ENCODE measurements at regions not wholly inside any gene's neighbourhood (a gene's known extent, or its start where the extent isn't known, plus 50 kb on each side); places are given as distances from the start of the nearest gene placed in this dataset.

DNA sequence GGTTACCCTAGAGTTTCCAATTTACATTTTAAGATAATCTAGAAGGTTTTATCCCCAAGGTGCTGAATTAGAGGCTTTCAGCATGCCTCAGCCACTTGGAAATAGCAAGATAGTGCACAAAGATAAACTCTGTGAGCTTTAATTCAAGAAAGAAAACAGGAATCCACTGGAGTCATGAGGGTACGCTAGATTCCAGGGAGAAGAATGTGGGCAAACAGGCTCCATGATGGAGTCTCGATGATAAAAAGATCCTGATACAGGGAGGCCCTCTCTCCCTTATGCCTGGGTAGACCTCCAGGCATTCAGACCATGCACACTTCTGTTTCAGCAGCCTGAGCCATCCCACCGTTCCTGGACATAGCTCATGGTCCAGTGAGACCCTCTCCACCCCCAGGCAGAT lies 344.6 kb upstream of the LCORL start:
- H3K4me3 ChIP-seq (ENCODE audit: insufficient read depth, low read depth, low read length, poor library complexity, severe bottlenecking): no peak overlapping the region
- no peak overlapping the region for H3K27ac ChIP-seq (ENCODE audit: insufficient read depth, low read length, poor library complexity, severe bottlenecking)
- no peak for DNase-seq
- no peaks in the 10 kb centered on the region for H3K9me3 ChIP-seq (ENCODE audit: control insufficient read depth, low read length)
- H3K36me3 ChIP-seq (ENCODE audit: control insufficient read depth, insufficient read depth, low read length): no peaks in the 10 kb centered on the region
- no peaks in the 10 kb centered on the region for H3K4me1 ChIP-seq (ENCODE audit: control insufficient read depth, insufficient read depth, low read length, poor library complexity, severe bottlenecking)
- no peaks in the 10 kb centered on the region for H3K27me3 ChIP-seq (replicated peaks; ENCODE audit: control insufficient read depth, insufficient read depth, low read length, poor library complexity, severe bottlenecking)

DNA sequence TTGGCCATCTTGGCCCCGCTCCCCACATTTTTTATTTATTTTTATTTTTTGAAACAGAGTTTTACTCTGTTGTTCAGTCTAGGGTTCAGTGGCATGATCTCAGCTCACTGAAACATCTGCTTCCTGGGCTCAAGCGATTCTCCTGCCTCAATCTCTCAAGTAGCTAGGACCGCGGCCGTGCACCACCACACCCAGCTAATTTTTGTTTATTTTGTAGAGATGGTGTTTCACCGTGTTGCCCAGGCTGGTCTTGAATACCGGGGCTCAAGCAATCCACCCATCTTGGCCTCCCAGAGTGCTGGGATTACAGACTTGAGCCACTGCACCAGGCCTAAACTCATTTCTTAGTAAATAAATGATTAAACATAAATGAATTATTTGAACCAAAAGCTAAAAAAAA lies 322.0 kb upstream of the LCORL start:
- DNase-seq: no peak
- H3K4me1 ChIP-seq (ENCODE audit: control insufficient read depth, insufficient read depth, low read length, poor library complexity, severe bottlenecking): no peaks in the 10 kb centered on the region
- no peak overlapping the region for H3K27ac ChIP-seq (ENCODE audit: insufficient read depth, low read length, poor library complexity, severe bottlenecking)
- H3K27me3 ChIP-seq (replicated peaks; ENCODE audit: control insufficient read depth, insufficient read depth, low read length, poor library complexity, severe bottlenecking): no peaks in the 10 kb centered on the region
- no peaks in the 10 kb centered on the region for H3K9me3 ChIP-seq (ENCODE audit: control insufficient read depth, low read length)
- no peaks in the 10 kb centered on the region for H3K36me3 ChIP-seq (ENCODE audit: control insufficient read depth, insufficient read depth, low read length)
- no peak overlapping the region for H3K4me3 ChIP-seq (ENCODE audit: insufficient read depth, low read depth, low read length, poor library complexity, severe bottlenecking)

DNA sequence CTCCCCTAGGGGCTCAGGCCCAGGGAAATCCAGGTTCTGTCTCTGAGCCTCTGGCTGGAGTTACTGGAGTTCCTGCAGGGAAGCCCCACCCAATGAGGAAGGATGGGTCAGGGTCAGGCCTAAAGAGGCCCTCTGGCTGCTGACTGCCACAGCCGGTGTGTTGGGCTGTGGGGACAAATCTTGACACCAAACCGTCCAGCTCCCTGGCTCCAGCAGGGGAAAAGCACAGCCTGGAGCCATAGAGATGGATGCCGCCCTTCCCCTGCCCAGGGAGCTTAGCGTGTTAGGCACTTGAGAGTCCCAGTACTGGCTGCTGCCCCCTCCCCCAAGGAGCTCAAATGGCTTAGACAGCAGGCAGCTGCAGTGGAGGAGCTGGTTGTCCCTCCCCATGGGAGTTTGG lies 321.3 kb upstream of the LCORL start:
- Histone ChIP-seq H3K9me3 (ENCODE audit: control insufficient read depth, low read length) (no peaks in the 10 kb centered on the region), H3K36me3 (ENCODE audit: control insufficient read depth, insufficient read depth, low read length) (no peaks in the 10 kb centered on the region), H3K4me1 (ENCODE audit: control insufficient read depth, insufficient read depth, low read length, poor library complexity, severe bottlenecking) (no peaks in the 10 kb centered on the region), H3K27ac (ENCODE audit: insufficient read depth, low read length, poor library complexity, severe bottlenecking) (no peak overlapping the region), H3K4me3 (ENCODE audit: insufficient read depth, low read depth, low read length, poor library complexity, severe bottlenecking) (no peak overlapping the region), H3K27me3 (replicated peaks; ENCODE audit: control insufficient read depth, insufficient read depth, low read length, poor library complexity, severe bottlenecking) (no peaks in the 10 kb centered on the region)
- DNase-seq: no peak

DNA sequence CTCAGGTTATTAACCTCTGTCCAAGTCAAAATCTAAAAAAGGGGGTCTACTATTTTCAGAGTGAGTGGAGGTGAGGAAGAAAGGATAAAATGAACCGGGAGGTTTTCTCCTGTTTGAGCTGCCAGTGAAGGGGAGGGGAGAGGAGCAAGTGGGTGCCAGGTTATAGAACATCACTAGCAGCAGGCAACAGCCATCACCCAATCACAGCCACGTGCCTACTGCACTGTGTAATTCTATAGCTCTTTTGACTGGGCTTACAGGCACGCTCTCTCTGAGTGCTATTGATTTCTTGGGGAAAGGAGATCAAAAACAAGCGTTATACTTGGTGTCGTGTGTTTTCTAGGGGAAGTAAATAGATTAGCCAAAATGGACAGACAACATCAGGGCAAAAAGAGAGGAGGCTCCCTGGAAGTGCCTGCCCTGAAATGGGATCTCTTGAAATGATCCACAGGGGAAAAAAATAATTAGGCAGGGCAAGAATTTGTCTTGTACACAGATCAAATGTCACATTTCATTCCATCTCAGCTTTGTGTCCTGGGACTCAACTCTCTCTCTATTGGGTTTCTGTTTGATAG lies 300.5 kb upstream of the LCORL start:
- Histone ChIP-seq H3K4me1 (ENCODE audit: control insufficient read depth, insufficient read depth, low read length, poor library complexity, severe bottlenecking) (no peaks in the 10 kb centered on the region), H3K4me3 (ENCODE audit: insufficient read depth, low read depth, low read length, poor library complexity, severe bottlenecking) (no peak overlapping the region), H3K36me3 (ENCODE audit: control insufficient read depth, insufficient read depth, low read length) (no peaks in the 10 kb centered on the region), H3K9me3 (ENCODE audit: control insufficient read depth, low read length) (no peaks in the 10 kb centered on the region), H3K27ac (ENCODE audit: insufficient read depth, low read length, poor library complexity, severe bottlenecking) (no peak overlapping the region), H3K27me3 (replicated peaks; ENCODE audit: control insufficient read depth, insufficient read depth, low read length, poor library complexity, severe bottlenecking) (no peaks in the 10 kb centered on the region)
- no peak for DNase-seq

DNA sequence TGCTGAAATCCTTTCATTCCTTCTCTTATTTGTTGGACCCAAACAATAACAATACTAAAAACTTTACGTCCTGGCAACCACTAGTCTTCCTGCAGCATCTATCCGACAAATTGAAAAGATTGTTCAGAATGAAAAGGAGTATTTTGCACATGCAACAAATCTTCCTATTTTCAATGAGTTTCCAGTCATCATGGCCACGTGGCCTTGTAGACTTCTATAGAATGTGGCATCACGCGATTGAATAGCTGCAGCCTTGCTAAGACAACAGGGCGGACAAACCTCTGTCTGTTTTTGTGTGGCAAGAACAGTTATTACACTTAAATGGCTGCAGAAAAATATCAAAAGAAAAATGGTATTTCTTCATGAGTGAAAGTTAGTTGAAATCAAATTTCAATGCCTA lies 297.9 kb upstream of the LCORL start:
- DNase-seq: no peak
- H3K36me3 ChIP-seq (ENCODE audit: control insufficient read depth, insufficient read depth, low read length): no peaks in the 10 kb centered on the region
- no peaks in the 10 kb centered on the region for H3K27me3 ChIP-seq (replicated peaks; ENCODE audit: control insufficient read depth, insufficient read depth, low read length, poor library complexity, severe bottlenecking)
- H3K27ac ChIP-seq (ENCODE audit: insufficient read depth, low read length, poor library complexity, severe bottlenecking): no peak overlapping the region
- H3K4me1 ChIP-seq (ENCODE audit: control insufficient read depth, insufficient read depth, low read length, poor library complexity, severe bottlenecking): no peaks in the 10 kb centered on the region
- H3K4me3 ChIP-seq (ENCODE audit: insufficient read depth, low read depth, low read length, poor library complexity, severe bottlenecking): no peak overlapping the region
- H3K9me3 ChIP-seq (ENCODE audit: control insufficient read depth, low read length): no peaks in the 10 kb centered on the region

DNA sequence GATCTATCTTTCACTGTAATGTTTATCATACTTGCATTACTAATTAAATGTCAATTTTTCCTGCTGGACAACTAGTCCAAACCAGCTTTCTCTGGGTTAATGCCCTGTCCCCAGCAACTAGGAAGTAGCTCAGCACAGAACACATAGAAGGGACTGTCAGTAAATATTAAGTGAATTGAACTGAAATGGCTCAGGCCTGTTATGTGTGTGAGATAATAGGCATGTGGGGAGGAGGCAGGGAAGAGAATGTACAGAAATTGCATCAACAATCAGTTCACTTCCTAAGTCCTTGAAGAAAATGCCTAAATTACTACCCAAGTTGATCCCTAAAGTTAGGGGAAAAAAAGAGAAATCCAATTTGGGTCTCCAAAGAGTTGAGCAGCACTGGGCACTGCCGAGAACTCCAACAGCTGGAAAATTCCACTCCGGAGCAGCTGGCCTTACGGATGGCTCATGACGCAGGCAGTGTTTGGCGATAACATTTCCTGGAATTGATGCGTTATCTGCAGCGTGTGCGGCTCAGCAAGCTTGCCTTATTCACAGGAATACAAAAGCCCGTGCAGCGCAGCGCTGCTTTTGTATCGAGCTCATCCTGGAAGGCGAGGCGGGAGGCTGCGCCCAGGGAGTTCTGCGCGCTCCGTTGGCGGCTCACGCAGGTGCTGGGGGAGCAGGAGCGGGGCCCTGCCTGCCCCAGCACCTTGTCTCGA lies 297.3 kb upstream of the LCORL start:
- H3K27me3 ChIP-seq (replicated peaks; ENCODE audit: control insufficient read depth, insufficient read depth, low read length, poor library complexity, severe bottlenecking): no peaks in the 10 kb centered on the region

DNA sequence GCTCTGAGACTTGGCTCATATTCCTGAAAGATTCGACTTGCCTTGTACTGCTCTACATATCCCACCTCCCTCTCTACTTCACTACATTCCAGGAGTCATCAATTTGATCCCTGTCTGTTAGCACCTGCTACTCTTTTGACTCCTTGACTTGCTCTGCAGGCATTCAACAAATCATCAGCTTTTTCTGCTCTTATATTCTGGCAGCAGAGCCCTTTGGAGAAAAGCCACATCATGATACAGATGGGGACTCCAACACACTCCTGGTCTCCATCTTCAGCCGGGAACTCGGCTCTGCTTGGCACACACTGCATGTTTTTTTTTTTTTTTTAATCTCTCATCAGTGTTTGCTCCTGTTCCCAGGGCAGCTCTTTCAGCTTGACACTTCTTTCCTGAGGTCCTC lies 293.2 kb upstream of the LCORL start:
- H3K4me3 ChIP-seq (ENCODE audit: insufficient read depth, low read depth, low read length, poor library complexity, severe bottlenecking): no peak overlapping the region
- H3K4me1 ChIP-seq (ENCODE audit: control insufficient read depth, insufficient read depth, low read length, poor library complexity, severe bottlenecking): no peaks in the 10 kb centered on the region
- H3K9me3 ChIP-seq (ENCODE audit: control insufficient read depth, low read length): no peaks in the 10 kb centered on the region
- no peak overlapping the region for H3K27ac ChIP-seq (ENCODE audit: insufficient read depth, low read length, poor library complexity, severe bottlenecking)
- no peak for DNase-seq
- no peaks in the 10 kb centered on the region for H3K27me3 ChIP-seq (replicated peaks; ENCODE audit: control insufficient read depth, insufficient read depth, low read length, poor library complexity, severe bottlenecking)
- no peaks in the 10 kb centered on the region for H3K36me3 ChIP-seq (ENCODE audit: control insufficient read depth, insufficient read depth, low read length)

More for the DNA sequence above, 297.3 kb upstream of the LCORL start:
- no peaks in the 10 kb centered on the region for H3K4me1 ChIP-seq (ENCODE audit: control insufficient read depth, insufficient read depth, low read length, poor library complexity, severe bottlenecking)
- no peak for DNase-seq
- H3K27ac ChIP-seq (ENCODE audit: insufficient read depth, low read length, poor library complexity, severe bottlenecking): no peak overlapping the region
- no peaks in the 10 kb centered on the region for H3K36me3 ChIP-seq (ENCODE audit: control insufficient read depth, insufficient read depth, low read length)
- H3K9me3 ChIP-seq (ENCODE audit: control insufficient read depth, low read length): no peaks in the 10 kb centered on the region
- H3K4me3 ChIP-seq (ENCODE audit: insufficient read depth, low read depth, low read length, poor library complexity, severe bottlenecking): no peak overlapping the region

DNA sequence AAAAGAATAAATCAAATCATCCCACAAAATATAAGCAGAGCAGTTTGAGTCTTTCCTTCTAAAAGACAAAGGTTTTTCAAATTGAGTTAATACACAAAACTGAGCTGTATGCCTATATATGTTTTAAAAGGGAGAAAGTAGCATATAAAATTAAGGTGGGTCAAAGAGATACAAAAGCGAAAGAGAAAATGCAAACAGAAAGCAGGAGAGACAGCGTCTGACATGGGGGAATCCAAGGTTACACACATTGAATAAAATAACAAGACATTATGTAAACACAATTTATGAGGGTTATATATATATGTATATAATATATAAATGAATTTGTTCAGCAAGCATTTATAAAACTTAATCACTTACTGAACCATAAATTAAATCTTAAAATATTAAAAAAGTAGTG lies 276.1 kb upstream of the LCORL start:
- H3K27me3 ChIP-seq (replicated peaks; ENCODE audit: control insufficient read depth, insufficient read depth, low read length, poor library complexity, severe bottlenecking): no peaks in the 10 kb centered on the region
- H3K9me3 ChIP-seq (ENCODE audit: control insufficient read depth, low read length): no peaks in the 10 kb centered on the region
- H3K4me3 ChIP-seq (ENCODE audit: insufficient read depth, low read depth, low read length, poor library complexity, severe bottlenecking): no peak overlapping the region
- H3K27ac ChIP-seq (ENCODE audit: insufficient read depth, low read length, poor library complexity, severe bottlenecking): no peak overlapping the region
- no peaks in the 10 kb centered on the region for H3K36me3 ChIP-seq (ENCODE audit: control insufficient read depth, insufficient read depth, low read length)
- DNase-seq: no peak
- no peaks in the 10 kb centered on the region for H3K4me1 ChIP-seq (ENCODE audit: control insufficient read depth, insufficient read depth, low read length, poor library complexity, severe bottlenecking)

DNA sequence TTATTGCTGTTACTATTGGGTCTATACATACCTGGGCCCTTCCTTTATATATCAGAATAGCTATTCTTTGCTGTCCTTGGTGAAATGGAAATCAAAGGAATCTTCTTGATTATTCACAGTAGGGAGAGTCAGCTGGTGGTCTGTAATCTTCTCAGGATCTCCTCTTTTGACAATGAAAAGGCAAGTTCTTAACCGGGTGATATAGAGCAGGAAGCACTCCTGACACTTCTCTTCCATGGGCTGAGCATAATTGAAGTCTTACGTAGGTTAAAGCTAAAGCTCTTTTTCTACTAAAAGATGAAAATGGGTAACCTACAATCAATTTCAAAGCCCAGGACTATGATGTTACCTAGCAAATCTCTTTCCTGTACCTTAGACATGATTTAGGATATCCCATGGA lies 274.9 kb upstream of the LCORL start:
- no peak for DNase-seq
- H3K9me3 ChIP-seq (ENCODE audit: control insufficient read depth, low read length): no peaks in the 10 kb centered on the region
- no peak overlapping the region for H3K27ac ChIP-seq (ENCODE audit: insufficient read depth, low read length, poor library complexity, severe bottlenecking)
- no peaks in the 10 kb centered on the region for H3K27me3 ChIP-seq (replicated peaks; ENCODE audit: control insufficient read depth, insufficient read depth, low read length, poor library complexity, severe bottlenecking)
- H3K4me3 ChIP-seq (ENCODE audit: insufficient read depth, low read depth, low read length, poor library complexity, severe bottlenecking): no peak overlapping the region
- H3K36me3 ChIP-seq (ENCODE audit: control insufficient read depth, insufficient read depth, low read length): no peaks in the 10 kb centered on the region
- H3K4me1 ChIP-seq (ENCODE audit: control insufficient read depth, insufficient read depth, low read length, poor library complexity, severe bottlenecking): no peaks in the 10 kb centered on the region

DNA sequence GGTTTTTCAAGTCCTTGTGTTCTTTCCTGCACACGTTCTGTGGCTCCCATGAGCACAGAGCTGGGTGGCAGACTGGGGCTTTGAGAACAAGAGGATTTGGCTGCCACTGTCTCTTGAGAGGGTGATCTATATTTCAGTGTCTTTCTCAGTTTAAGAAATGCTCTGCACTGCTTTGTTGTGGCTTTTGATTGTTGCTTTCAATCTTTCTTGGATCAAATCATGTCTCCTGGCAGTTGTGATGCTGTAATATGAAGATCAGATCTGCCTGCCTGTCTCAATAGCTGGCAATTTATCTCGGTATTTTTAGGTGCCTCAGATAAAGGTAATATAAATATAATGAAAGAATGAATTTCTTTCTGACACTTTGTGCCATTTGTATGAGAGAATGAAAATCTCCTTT lies 273.3 kb upstream of the LCORL start:
- no peak overlapping the region for H3K27ac ChIP-seq (ENCODE audit: insufficient read depth, low read length, poor library complexity, severe bottlenecking)
- no peaks in the 10 kb centered on the region for H3K9me3 ChIP-seq (ENCODE audit: control insufficient read depth, low read length)
- no peaks in the 10 kb centered on the region for H3K27me3 ChIP-seq (replicated peaks; ENCODE audit: control insufficient read depth, insufficient read depth, low read length, poor library complexity, severe bottlenecking)
- no peaks in the 10 kb centered on the region for H3K4me1 ChIP-seq (ENCODE audit: control insufficient read depth, insufficient read depth, low read length, poor library complexity, severe bottlenecking)
- DNase-seq: no peak
- no peak overlapping the region for H3K4me3 ChIP-seq (ENCODE audit: insufficient read depth, low read depth, low read length, poor library complexity, severe bottlenecking)
- H3K36me3 ChIP-seq (ENCODE audit: control insufficient read depth, insufficient read depth, low read length): no peaks in the 10 kb centered on the region
